Testis (tissue), 2 donors: ENCODE measurements at regions not wholly inside any gene's neighbourhood (a gene's known extent, or its start where the extent isn't known, plus 50 kb on each side); places are given as distances from the start of the nearest gene placed in this dataset.

Experiments
- DNase-seq: peaks from one replicate; pipeline ENCODE4 v3.0.0-alpha.2; 2019
- H3K27ac ChIP-seq, 2 donors: fragments of 200-600 bp; sonication (generic); one replicate each; pipeline ENCODE4 v1.5.1; 2019
- H3K27me3 ChIP-seq: fragments of 200-600 bp; sonication (generic); one replicate; pipeline ENCODE4 v1.5.1; 2019
- H3K36me3 ChIP-seq: fragments of 200-600 bp; sonication (generic); one replicate; pipeline ENCODE4 v1.5.1; 2017; ENCODE audit warnings: low read depth; ENCODE audit errors: missing control alignments
- H3K4me1 ChIP-seq: fragments of 200-600 bp; sonication (generic); one replicate; pipeline ENCODE4 v1.5.1; 2019
- H3K4me3 ChIP-seq, 2 donors: fragments of 200-600 bp; sonication (generic); one replicate each; pipeline ENCODE4 v1.5.1; 2017 to 2019
- H3K9me3 ChIP-seq: fragments of 200-600 bp; sonication (generic); one replicate; pipeline ENCODE4 v1.5.1; 2017
- CTCF ChIP-seq, 3 experiments: fragments of 450-650 bp in 2 of 3; fragments of 200-600 bp in 1 of 3; sonication (generic) in 1 of 3; IDR thresholded peaks; one replicate each; pipeline ENCODE4 v1.5.1; 2016 to 2019; ENCODE audit warnings: antibody characterized with exemption in 3 of 3, mild to moderate bottlenecking in 2 of 3, moderate library complexity in 1 of 3
- POLR2A ChIP-seq: fragments of 450-650 bp; IDR thresholded peaks from one replicate; pipeline ENCODE4 v1.6.1; 2017; ENCODE audit warnings: antibody characterized with exemption, mild to moderate bottlenecking, moderate library complexity
- WGBS, 2 donors: methylation state at CpG; one replicate each; pipeline ENCODE4 v1.1.5; 2018; 5-methylcytosine and 5-hydroxymethylcytosine counted together
- intact Hi-C: fragments of 100-400 bp; cut with DNase I; formaldehyde crosslinking; loops from one replicate; pipeline ENCODE4 v1.15.1; 2023; ENCODE audit warnings: low total_unique reads

DNA sequence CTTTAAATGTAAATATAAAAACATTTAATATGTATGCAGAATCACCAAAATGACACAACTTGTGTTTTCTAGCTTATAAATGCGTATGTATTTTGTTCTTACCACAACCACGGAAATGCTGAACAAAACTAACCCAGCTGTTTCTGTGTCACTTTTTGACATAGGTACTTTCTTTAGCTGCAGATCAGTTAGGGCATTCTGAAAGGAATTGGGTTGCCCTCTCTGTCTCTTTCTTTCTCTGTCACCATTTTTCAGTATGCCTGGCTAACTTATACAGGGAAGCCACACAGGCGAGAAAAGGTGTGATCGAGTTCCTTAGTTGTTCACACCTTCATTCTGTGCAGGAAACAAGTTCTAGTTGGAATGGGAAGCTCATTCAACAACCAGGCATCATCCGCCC, 72.6 kb upstream of the ARGLU1 start:
- no peak overlapping the region for H3K27ac ChIP-seq
- H3K4me3 ChIP-seq, result no peak overlapping the region
- no peaks in the 10 kb centered on the region for H3K27me3 ChIP-seq
- no peaks in the 10 kb centered on the region for H3K4me1 ChIP-seq
- WGBS, 2 donors, result 98% methylated on average over 5 of the region's 5 CpGs
- H3K9me3 ChIP-seq, result no peaks in the 10 kb centered on the region
- TF ChIP-seq CTCF (IDR thresholded peaks at IDR 0.05), result no peak
- no peak for TF ChIP-seq POLR2A
- no peak for DNase-seq
- no peaks in the 10 kb centered on the region for H3K36me3 ChIP-seq
- intact Hi-C loops, result no loop called here

DNA sequence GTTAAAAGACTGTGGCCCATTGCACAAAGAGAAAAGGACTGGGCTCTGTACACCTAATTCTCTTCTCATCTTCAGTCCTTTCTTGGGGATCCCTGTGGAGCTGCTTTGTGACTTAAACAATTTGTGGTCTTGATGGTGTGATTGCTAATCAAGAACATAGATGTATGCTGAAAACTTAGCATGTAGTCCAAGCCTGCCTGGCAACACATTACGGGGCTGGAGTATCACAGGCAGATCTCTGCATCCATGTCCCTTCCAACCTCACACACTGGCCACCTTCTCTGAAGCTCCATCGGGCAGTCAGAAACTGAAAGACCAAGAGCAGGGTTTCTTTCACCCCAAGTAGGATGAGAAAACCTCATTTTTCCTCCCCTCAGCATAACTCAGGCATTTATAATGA, 69.6 kb upstream of the ARGLU1 start:
- WGBS, 2 donors, result 95 to 98% methylated on average over 2 of the region's 2 CpGs
- no peaks in the 10 kb centered on the region for H3K4me1 ChIP-seq
- no peak overlapping the region for H3K27ac ChIP-seq
- H3K4me3 ChIP-seq, result no peak overlapping the region
- no peaks in the 10 kb centered on the region for H3K27me3 ChIP-seq
- H3K36me3 ChIP-seq, result no peaks in the 10 kb centered on the region
- DNase-seq, result no peak
- intact Hi-C loops, result no loop called here
- no peaks in the 10 kb centered on the region for H3K9me3 ChIP-seq
- TF ChIP-seq POLR2A (no peak), CTCF (IDR thresholded peaks at IDR 0.05) (no peak)

GRCh38 chr13:106636492-106636891, 68.6 kb upstream of the ARGLU1 start:
- TF ChIP-seq CTCF (IDR thresholded peaks at IDR 0.05), result no peak
- TF ChIP-seq POLR2A, result no peak
- intact Hi-C loops, result no loop called here
- 88 to 92% methylated on average over 3 of the region's 3 CpGs for WGBS, 2 donors

GRCh38 chr13:106635616-106636015, 67.7 kb upstream of the ARGLU1 start:
- intact Hi-C loops, result no loop called here
- H3K4me3 ChIP-seq, result no peak overlapping the region
- H3K27ac ChIP-seq, result no peak overlapping the region
- TF ChIP-seq CTCF (IDR thresholded peaks at IDR 0.05), result no peak
- no peak for TF ChIP-seq POLR2A
- H3K4me1 ChIP-seq, result no peaks in the 10 kb centered on the region
- DNase-seq, result no peak
- no peaks in the 10 kb centered on the region for H3K9me3 ChIP-seq
- WGBS, 2 donors, result 92 to 95% methylated on average over 6 to 9 of the region's 9 CpGs
- H3K36me3 ChIP-seq, result no peaks in the 10 kb centered on the region
- no peaks in the 10 kb centered on the region for H3K27me3 ChIP-seq

More at GRCh38 chr13:106636492-106636891, 68.6 kb upstream of the ARGLU1 start:
- Histone ChIP-seq H3K36me3 (no peaks in the 10 kb centered on the region), H3K9me3 (no peaks in the 10 kb centered on the region), H3K27ac (no peak overlapping the region), H3K27me3 (no peaks in the 10 kb centered on the region), H3K4me3 (no peak overlapping the region), H3K4me1 (no peaks in the 10 kb centered on the region)
- no peak for DNase-seq

- DNase-seq, result no peak
- Histone ChIP-seq H3K4me3 (no peak overlapping the region), H3K27me3 (no peaks in the 10 kb centered on the region), H3K9me3 (no peaks in the 10 kb centered on the region), H3K4me1 (no peaks in the 10 kb centered on the region), H3K27ac (no peak overlapping the region), H3K36me3 (no peaks in the 10 kb centered on the region)
- TF ChIP-seq POLR2A (no peak), CTCF (IDR thresholded peaks at IDR 0.05) (no peak)
- intact Hi-C loops, result no loop called here
- WGBS, 2 donors, result 55 to 58% methylated on average over 5 of the region's 5 CpGs
Observed at GRCh38 chr13:106633321-106633720, 65.4 kb upstream of the ARGLU1 start.
